NT2/D1 (cell line): ENCODE measurements at regions not wholly inside any gene's neighbourhood (a gene's known extent, or its start where the extent isn't known, plus 50 kb on each side); places are given as distances from the start of the nearest gene placed in this dataset.

Experiments used
- YY1 ChIP-seq: IDR thresholded peaks from 2 replicates; pipeline ENCODE4 v1.6.1; 2011; ENCODE audit not compliant: insufficient read length, insufficient read depth
- ZNF274 ChIP-seq: IDR thresholded peaks from 2 replicates; pipeline ENCODE4 v1.6.1; 2011; ENCODE audit warnings: mild to moderate bottlenecking, low read depth, low read length

GRCh38 chr2:177068967-177069366, 143.6 kb upstream of the HNRNPA3 start:
- no peak for TF ChIP-seq YY1
- TF ChIP-seq ZNF274 = no peak
